K562 (cell line): ENCODE measurements at regions not wholly inside any gene's neighbourhood (a gene's known extent, or its start where the extent isn't known, plus 50 kb on each side); places are given as distances from the start of the nearest gene placed in this dataset.

Experiments
- ATAC-seq: fragments of 200-7000 bp; cut with Tn5 transposase; 3 replicates; pipeline ENCODE4 v1.9.1; 2020; ENCODE audit warnings: moderate library complexity
- BruUV-seq: library from RNA; stranded (reverse); fragments of 400-500 nt; replicated peaks from 2 replicates; lab custom pipeline; 2021; lab: Mats Ljungman, UMichigan
- CTCF ChIA-PET: fragments of 300-600 bp; formaldehyde crosslinking; extraction: SDS; loops from one replicate; lab custom pipeline; 2021; ENCODE audit warnings: low intra/inter-chr PET ratio; lab: Yijun Ruan, JAX
- POLR2A ChIA-PET: fragments of 300-600, 350-650 bp; sonication (Branson Sonifier 250); formaldehyde crosslinking; extraction: SDS; loops from one replicate; lab custom pipeline; 2021; ENCODE audit warnings: antibody characterized with exemption, inconsistent platforms; lab: Yijun Ruan, JAX
- DNase-seq, 4 experiments: peaks; one replicate each; pipeline versions ENCODE4 v3.0.0 to v3.0.0-alpha.2; 2011 to 2018; ENCODE audit warnings: low spot score in 3 of 4, mixed read lengths in 3 of 4; ENCODE audit errors: extremely low read depth in 1 of 4
- FAIRE-seq: peaks from 2 replicates; lab custom pipeline; 2011; peaks lifted over from hg19 to GRCh38; lab: Jason Lieb, UNC
- H2AFZ ChIP-seq: 2 replicates; pipeline ENCODE4 v1.6.0; 2011; ENCODE audit warnings: low read depth, low read length, control low read depth, inconsistent platforms
- H3K27ac ChIP-seq: fragments of 200-600 bp; 3 replicates; pipeline ENCODE4 v1.8.0; 2011; ENCODE audit warnings: low read depth, mild to moderate bottlenecking, control low read depth, inconsistent platforms, low read length, moderate library complexity, mixed read lengths; ENCODE audit errors: extremely low read depth
- H3K27me3 ChIP-seq, 2 experiments: fragments of 300-600 bp in 1 of 2; 2 replicates in 1 of 2; 3 replicates in 1 of 2; pipeline versions ENCODE4 v1.6.0 to v1.8.0; 2011; ENCODE audit warnings: inconsistent platforms in 2 of 2, low read length in 2 of 2, mild to moderate bottlenecking in 1 of 2, mixed read lengths in 1 of 2, moderate library complexity in 1 of 2; ENCODE audit not compliant: control insufficient read depth in 2 of 2, insufficient read depth in 2 of 2
- H3K36me3 ChIP-seq: fragments of 300-600 bp; 3 replicates; pipeline ENCODE4 v1.8.0; 2011; ENCODE audit warnings: mild to moderate bottlenecking, low read length, inconsistent platforms; ENCODE audit not compliant: control insufficient read depth, insufficient read depth
- H3K4me1 ChIP-seq, 2 experiments: fragments of 200-600 bp in 1 of 2; replicated peaks in 1 of 2; 2 replicates in 1 of 2; 3 replicates in 1 of 2; pipeline versions ENCODE4 v1.5.1 to v1.8.0; 2011; ENCODE audit warnings: inconsistent platforms in 2 of 2, low read length in 2 of 2, mild to moderate bottlenecking in 1 of 2, mixed read lengths in 1 of 2, moderate library complexity in 1 of 2; ENCODE audit not compliant: control insufficient read depth in 2 of 2, insufficient read depth in 2 of 2
- H3K4me2 ChIP-seq: 2 replicates; pipeline ENCODE4 v1.6.1; 2011; ENCODE audit warnings: low read length, control low read depth, inconsistent platforms, mixed read lengths; ENCODE audit not compliant: insufficient read depth
- H3K4me3 ChIP-seq: fragments of 200-600 bp; sonication (generic), shearing (Covaris generic); 2 replicates; pipeline ENCODE4 v1.5.1; 2016; ENCODE audit warnings: control low read depth, inconsistent platforms
- H3K79me2 ChIP-seq: fragments of 200-600 bp; 3 replicates; pipeline ENCODE4 v1.8.0; 2011; ENCODE audit warnings: low read length, inconsistent platforms; ENCODE audit not compliant: control insufficient read depth, insufficient read depth
- H3K9ac ChIP-seq, 2 experiments: 2 replicates each; pipeline versions ENCODE4 v1.6.0 to v1.6.1; 2011; ENCODE audit warnings: low read depth in 2 of 2, low read length in 2 of 2, control low read depth in 1 of 2, inconsistent platforms in 1 of 2, mild to moderate bottlenecking in 1 of 2, mixed read lengths in 1 of 2; ENCODE audit not compliant: insufficient read depth in 1 of 2
- H3K9me1 ChIP-seq: one replicate; pipeline ENCODE4 v1.6.0; 2011; ENCODE audit warnings: inconsistent platforms, mild to moderate bottlenecking, low read length, moderate library complexity; ENCODE audit not compliant: control insufficient read depth, insufficient read depth
- H3K9me3 ChIP-seq: replicated peaks from 2 replicates; pipeline ENCODE4 v1.5.1; 2011; ENCODE audit warnings: low read depth, low read length, inconsistent platforms; ENCODE audit not compliant: control insufficient read depth, insufficient read depth
- H4K20me1 ChIP-seq: replicated peaks from 2 replicates; pipeline ENCODE4 v1.6.1; 2011; ENCODE audit warnings: low read length, inconsistent platforms, mixed read lengths; ENCODE audit not compliant: control insufficient read depth, insufficient read depth
- ATF7 ChIP-seq: fragments of 450-650 bp; IDR thresholded peaks from 2 replicates; pipeline ENCODE4 v1.7.1; 2014; ENCODE audit warnings: mild to moderate bottlenecking, moderate library complexity
- CTCF ChIP-seq, 3 experiments: IDR thresholded peaks in 2 of 3; conservative IDR thresholded peaks in 1 of 3; 2 replicates each; pipeline ENCODE4 v1.5.1; 2011 to 2012; ENCODE audit warnings: low read length in 3 of 3, mild to moderate bottlenecking in 3 of 3, control low read depth in 2 of 3, improper control_type of control experiment in 1 of 3, inconsistent platforms in 1 of 3, low read depth in 1 of 3, mixed read lengths in 1 of 3, moderate library complexity in 1 of 3; ENCODE audit not compliant: insufficient read depth in 2 of 3
- FOXJ3 ChIP-seq: sonication (generic); formaldehyde crosslinking; IDR thresholded peaks from 2 replicates; pipeline ENCODE4 v1.4.0; 2020; ENCODE audit warnings: mild to moderate bottlenecking, missing genetic modification reagents
- IRF9 ChIP-seq: fragments of 450-650 bp; IDR thresholded peaks from 2 replicates; pipeline ENCODE4 v1.6.1; 2016; ENCODE audit warnings: missing biosample characterization, missing genetic modification characterization
- NR2C1 ChIP-seq, 2 experiments: fragments of 450-650 bp; IDR thresholded peaks; 2 replicates each; pipeline ENCODE4 v1.6.1; 2017; ENCODE audit warnings: mild to moderate bottlenecking in 2 of 2, antibody characterized with exemption in 1 of 2, inconsistent platforms in 1 of 2, missing compliant biosample characterization in 1 of 2, missing genetic modification characterization in 1 of 2
- PRMT5 ChIP-seq: sonication (generic); formaldehyde crosslinking; IDR thresholded peaks from 2 replicates; pipeline ENCODE4 v1.5.0; 2020; ENCODE audit warnings: missing genetic modification reagents
- RAD21 ChIP-seq, 2 experiments: fragments of 250-450 bp in 1 of 2; fragments of 450-650 bp in 1 of 2; sonication (Bioruptor Pico) in 1 of 2; formaldehyde crosslinking in 1 of 2; IDR thresholded peaks in 1 of 2; conservative IDR thresholded peaks in 1 of 2; 2 replicates each; pipeline versions ENCODE4 v1.4.0 to v1.8.0; 2020 to 2022; ENCODE audit warnings: mild to moderate bottlenecking in 2 of 2, moderate library complexity in 1 of 2
- SRSF7 ChIP-seq: fragments of 200-400 bp; formaldehyde crosslinking; optimal IDR thresholded peaks from 2 replicates; pipeline ENCODE3; 2017; ENCODE audit warnings: mild to moderate bottlenecking, low read depth, low read length
- ZNF197 ChIP-seq: fragments of 200-800 bp; sonication (Bioruptor generic); IDR thresholded peaks from 2 replicates; pipeline ENCODE4 v1.6.1; 2016; ENCODE audit warnings: low read depth, missing genetic modification characterization, missing compliant biosample characterization
- ZNF436 ChIP-seq: fragments of 250-450, 450-650 bp; sonication (Bioruptor Pico); formaldehyde crosslinking; IDR thresholded peaks from 2 replicates; pipeline ENCODE4 v1.7.0; 2020; ENCODE audit warnings: mild to moderate bottlenecking
- ZNF583 ChIP-seq: fragments of 250-450 bp; sonication (Bioruptor Pico); IDR thresholded peaks from 2 replicates; pipeline ENCODE4 v1.4.0; 2020
- ZSCAN32 ChIP-seq: fragments of 450-650 bp; formaldehyde crosslinking; IDR thresholded peaks from 2 replicates; pipeline ENCODE4 v1.4.0; 2020; ENCODE audit warnings: mild to moderate bottlenecking, moderate library complexity
- WGBS: fragments of 100-300 bp; shearing (Covaris generic); methylation state at CpG from one replicate; pipeline ENCODE4 v1.1.6; 2016; ENCODE audit warnings: low coverage, mixed read lengths; ENCODE audit not compliant: insufficient coverage; ENCODE audit errors: missing lambda C conversion rate; 5-methylcytosine and 5-hydroxymethylcytosine counted together
- in situ Hi-C: fragments of 300-500 bp; cut with MboI; formaldehyde crosslinking; loops from 4 replicates; pipeline ENCODE4 v1.15.0; 2018; ENCODE audit warnings: inconsistent platforms, mixed read lengths
- intact Hi-C: fragments of 100-400 bp; cut with micrococcal nuclease; formaldehyde crosslinking; loops from 2 replicates; pipeline ENCODE4 v1.14.2; 2022

GRCh38 chr22:34934261-34934660, 131.7 kb upstream of the ISX start (continued):
- no peak for TF ChIP-seq IRF9 (tag)
- TF ChIP-seq ZNF197 (CRISPR knock-in tag) = no peak
- TF ChIP-seq PRMT5 (CRISPR knock-in tag) = no peak
- no peak for TF ChIP-seq SRSF7
- no peak for TF ChIP-seq FOXJ3 (CRISPR knock-in tag)
- no peak for TF ChIP-seq NR2C1 (IDR thresholded peaks at IDR 0.05)
- TF ChIP-seq NR2C1 (tag; IDR thresholded peaks at IDR 0.05) = no peak
- no peak for TF ChIP-seq ZNF436 (CRISPR knock-in tag)
- TF ChIP-seq ZSCAN32 (CRISPR knock-in tag) = no peak

DNA sequence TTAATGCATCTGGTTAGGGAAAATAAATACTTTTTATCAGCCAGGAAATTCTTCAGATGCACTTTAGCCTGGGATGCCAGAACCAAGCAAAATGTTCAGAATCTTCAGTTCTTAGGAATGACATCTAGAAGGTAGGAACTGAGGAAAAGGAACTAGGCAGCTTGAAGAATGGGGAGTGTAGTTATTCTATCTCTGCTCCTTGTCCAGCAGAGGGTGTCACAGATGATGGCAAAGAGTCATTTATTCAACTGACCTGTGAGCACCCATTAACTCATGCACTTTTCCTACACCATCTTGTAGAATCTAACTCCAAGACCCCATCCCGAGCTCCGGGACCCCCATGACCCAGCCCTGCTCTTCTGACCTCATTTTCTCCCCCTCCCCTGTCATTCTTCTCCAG, 122.1 kb upstream of the ISX start:
- CTCF ChIA-PET = no interaction called here

More for the DNA sequence above, 122.1 kb upstream of the ISX start:
- intact Hi-C loops (no loop called here), in situ Hi-C loops (no loop called here)
- Histone ChIP-seq H3K9me3 (no peaks in the 10 kb centered on the region), H2AFZ (no peak overlapping the region), H3K36me3 (no peaks in the 10 kb centered on the region), H3K9ac (no peak overlapping the region), H3K27ac (no peak overlapping the region), H3K4me2 (no peak overlapping the region), H3K4me3 (no peak overlapping the region), H3K79me2 (no peaks in the 10 kb centered on the region), H3K4me1 (no peaks in the 10 kb centered on the region), H4K20me1 (no peaks in the 10 kb centered on the region), H3K27me3 (no peaks in the 10 kb centered on the region), H3K9me1 (no peaks in the 10 kb centered on the region)
- FAIRE-seq (no peak), ATAC-seq (no peak), DNase-seq (no peak)
- WGBS = 0% methylated on average over 2 of the region's 2 CpGs
- TF ChIP-seq ATF7 (no peak), ZNF583 (CRISPR knock-in tag) (no peak), RAD21 (CRISPR knock-in tag; conservative IDR thresholded peaks at IDR 0.05 in 1 of 2, IDR thresholded peaks at IDR 0.05 in 1 of 2) (peak in 1 of 2 experiments; percentile 33; a peak in 1 of 4 replicates), CTCF (IDR thresholded peaks at IDR 0.05 in 2 of 3, conservative IDR thresholded peaks at IDR 0.05 in 1 of 3; ENCODE audit: insufficient read depth in 2 of 3, low read depth in 1 of 3, low read length in 3 of 3) (peak in 2 of 3 experiments; percentile 9 to 18; a peak in 2 of 6 replicates)
- BruUV-seq = no TSS peak
- POLR2A ChIA-PET = interaction anchor here (1.2 kb wide), 1 partner anchor 8 kb away, joined by 4 read pairs; no protein-coding TSS in a partner anchor
